ENCODE measurements at regions not wholly inside any gene's neighbourhood (a gene's known extent, or its start where the extent isn't known, plus 50 kb on each side); places are given as distances from the start of the nearest gene placed in this dataset.

- no peak for DNase-seq (ENCODE audit: low spot score)
Observed at GRCh38 chr1:87278825-87279535, 49.7 kb upstream of the LMO4 start.
